ENCODE measurements at regions not wholly inside any gene's neighbourhood (a gene's known extent, or its start where the extent isn't known, plus 50 kb on each side); places are given as distances from the start of the nearest gene placed in this dataset.

GRCh38 chr20:43363506-43363905, 94.2 kb upstream of the SRSF6 start:
- TF ChIP-seq CTCF (IDR thresholded peaks at IDR 0.05) (no peak), POLR2A (IDR thresholded peaks at IDR 0.05) (no peak)
- no peak overlapping the region for H3K27ac ChIP-seq
- no peaks in the 10 kb centered on the region for H3K9me3 ChIP-seq (replicated peaks in 1 of 3)
- no peak for DNase-seq
- H3K27me3 ChIP-seq, result no peaks in the 10 kb centered on the region
- no peak overlapping the region for H3K4me3 ChIP-seq
- H3K36me3 ChIP-seq (replicated peaks in 1 of 2), result no peaks in the 10 kb centered on the region
- intact Hi-C loops (cut with DNase I), result no loop called here
- WGBS, 4 donors, result 69 to 77% (median 71%) methylated on average over 13 of the region's 13 CpGs
- no peaks in the 10 kb centered on the region for H3K4me1 ChIP-seq (replicated peaks in 1 of 2)

GRCh38 chr20:43361526-43361925, 96.2 kb upstream of the SRSF6 start:
- no peaks in the 10 kb centered on the region for H3K36me3 ChIP-seq (replicated peaks in 1 of 2)
- no peak for DNase-seq
- no peaks in the 10 kb centered on the region for H3K9me3 ChIP-seq (replicated peaks in 1 of 3)
- no peaks in the 10 kb centered on the region for H3K4me1 ChIP-seq (replicated peaks in 1 of 2)
- H3K4me3 ChIP-seq, result no peak overlapping the region
- no peak overlapping the region for H3K27ac ChIP-seq
- H3K27me3 ChIP-seq, result no peaks in the 10 kb centered on the region
- intact Hi-C loops (cut with DNase I), result no loop called here
- TF ChIP-seq POLR2A (IDR thresholded peaks at IDR 0.05), result no peak
- TF ChIP-seq CTCF (IDR thresholded peaks at IDR 0.05), result no peak
- 73 to 81% (median 74%) methylated on average over 3 to 4 of the region's 4 CpGs for WGBS, 4 donors

GRCh38 chr20:43360016-43360415, 97.7 kb upstream of the SRSF6 start:
- intact Hi-C loops (cut with DNase I), result no loop called here
- Histone ChIP-seq H3K27ac (no peak overlapping the region), H3K4me3 (no peak overlapping the region), H3K27me3 (no peaks in the 10 kb centered on the region), H3K9me3 (replicated peaks in 1 of 3) (no peaks in the 10 kb centered on the region), H3K4me1 (replicated peaks in 1 of 2) (no peaks in the 10 kb centered on the region), H3K36me3 (replicated peaks in 1 of 2) (no peaks in the 10 kb centered on the region)
- no peak for TF ChIP-seq POLR2A (IDR thresholded peaks at IDR 0.05)
- no peak for TF ChIP-seq CTCF (IDR thresholded peaks at IDR 0.05)
- 78 to 80% (median 79%) methylated on average over 8 of the region's 8 CpGs for WGBS, 4 donors
- no peak for DNase-seq

GRCh38 chr20:43358811-43359210, 98.9 kb upstream of the SRSF6 start:
- no peak overlapping the region for H3K27ac ChIP-seq
- H3K4me3 ChIP-seq, result no peak overlapping the region
- H3K9me3 ChIP-seq (replicated peaks in 1 of 3), result no peaks in the 10 kb centered on the region
- TF ChIP-seq POLR2A (IDR thresholded peaks at IDR 0.05) (no peak), CTCF (IDR thresholded peaks at IDR 0.05) (no peak)
- H3K4me1 ChIP-seq (replicated peaks in 1 of 2), result no peaks in the 10 kb centered on the region
- WGBS, 4 donors, result 79 to 91% (median 82%) methylated on average over 2 of the region's 2 CpGs
- no peaks in the 10 kb centered on the region for H3K36me3 ChIP-seq (replicated peaks in 1 of 2)
- no peak for DNase-seq
- intact Hi-C loops (cut with DNase I), result no loop called here
- no peaks in the 10 kb centered on the region for H3K27me3 ChIP-seq

Measured in adrenal gland (tissue), 9 donors.